K562 (cell line): ENCODE measurements at regions not wholly inside any gene's neighbourhood (a gene's known extent, or its start where the extent isn't known, plus 50 kb on each side); places are given as distances from the start of the nearest gene placed in this dataset.

Experiments used
- ATAC-seq: fragments of 200-7000 bp; cut with Tn5 transposase; 3 replicates; pipeline ENCODE4 v1.9.1; 2020; ENCODE audit warnings: moderate library complexity
- BruUV-seq: library from RNA; stranded (reverse); fragments of 400-500 nt; replicated peaks from 2 replicates; lab custom pipeline; 2021; lab: Mats Ljungman, UMichigan
- CTCF ChIA-PET: fragments of 300-600 bp; formaldehyde crosslinking; extraction: SDS; loops from one replicate; lab custom pipeline; 2021; ENCODE audit warnings: low intra/inter-chr PET ratio; lab: Yijun Ruan, JAX
- POLR2A ChIA-PET: fragments of 300-600, 350-650 bp; sonication (Branson Sonifier 250); formaldehyde crosslinking; extraction: SDS; loops from one replicate; lab custom pipeline; 2021; ENCODE audit warnings: antibody characterized with exemption, inconsistent platforms; lab: Yijun Ruan, JAX
- DNase-seq, 4 experiments: peaks; one replicate each; pipeline versions ENCODE4 v3.0.0 to v3.0.0-alpha.2; 2011 to 2018; ENCODE audit warnings: low spot score in 3 of 4, mixed read lengths in 3 of 4; ENCODE audit errors: extremely low read depth in 1 of 4
- FAIRE-seq: peaks from 2 replicates; lab custom pipeline; 2011; peaks lifted over from hg19 to GRCh38; lab: Jason Lieb, UNC
- H2AFZ ChIP-seq: 2 replicates; pipeline ENCODE4 v1.6.0; 2011; ENCODE audit warnings: low read depth, low read length, control low read depth, inconsistent platforms
- H3K27ac ChIP-seq: fragments of 200-600 bp; 3 replicates; pipeline ENCODE4 v1.8.0; 2011; ENCODE audit warnings: low read depth, mild to moderate bottlenecking, control low read depth, inconsistent platforms, low read length, moderate library complexity, mixed read lengths; ENCODE audit errors: extremely low read depth
- H3K27me3 ChIP-seq, 2 experiments: fragments of 300-600 bp in 1 of 2; 2 replicates in 1 of 2; 3 replicates in 1 of 2; pipeline versions ENCODE4 v1.6.0 to v1.8.0; 2011; ENCODE audit warnings: inconsistent platforms in 2 of 2, low read length in 2 of 2, mild to moderate bottlenecking in 1 of 2, mixed read lengths in 1 of 2, moderate library complexity in 1 of 2; ENCODE audit not compliant: control insufficient read depth in 2 of 2, insufficient read depth in 2 of 2
- H3K36me3 ChIP-seq: fragments of 300-600 bp; 3 replicates; pipeline ENCODE4 v1.8.0; 2011; ENCODE audit warnings: mild to moderate bottlenecking, low read length, inconsistent platforms; ENCODE audit not compliant: control insufficient read depth, insufficient read depth
- H3K4me1 ChIP-seq, 2 experiments: fragments of 200-600 bp in 1 of 2; replicated peaks in 1 of 2; 2 replicates in 1 of 2; 3 replicates in 1 of 2; pipeline versions ENCODE4 v1.5.1 to v1.8.0; 2011; ENCODE audit warnings: inconsistent platforms in 2 of 2, low read length in 2 of 2, mild to moderate bottlenecking in 1 of 2, mixed read lengths in 1 of 2, moderate library complexity in 1 of 2; ENCODE audit not compliant: control insufficient read depth in 2 of 2, insufficient read depth in 2 of 2
- H3K4me2 ChIP-seq: 2 replicates; pipeline ENCODE4 v1.6.1; 2011; ENCODE audit warnings: low read length, control low read depth, inconsistent platforms, mixed read lengths; ENCODE audit not compliant: insufficient read depth
- H3K4me3 ChIP-seq: fragments of 200-600 bp; sonication (generic), shearing (Covaris generic); 2 replicates; pipeline ENCODE4 v1.5.1; 2016; ENCODE audit warnings: control low read depth, inconsistent platforms
- H3K79me2 ChIP-seq: fragments of 200-600 bp; 3 replicates; pipeline ENCODE4 v1.8.0; 2011; ENCODE audit warnings: low read length, inconsistent platforms; ENCODE audit not compliant: control insufficient read depth, insufficient read depth
- H3K9ac ChIP-seq, 2 experiments: 2 replicates each; pipeline versions ENCODE4 v1.6.0 to v1.6.1; 2011; ENCODE audit warnings: low read depth in 2 of 2, low read length in 2 of 2, control low read depth in 1 of 2, inconsistent platforms in 1 of 2, mild to moderate bottlenecking in 1 of 2, mixed read lengths in 1 of 2; ENCODE audit not compliant: insufficient read depth in 1 of 2
- H3K9me1 ChIP-seq: one replicate; pipeline ENCODE4 v1.6.0; 2011; ENCODE audit warnings: inconsistent platforms, mild to moderate bottlenecking, low read length, moderate library complexity; ENCODE audit not compliant: control insufficient read depth, insufficient read depth
- H3K9me3 ChIP-seq: replicated peaks from 2 replicates; pipeline ENCODE4 v1.5.1; 2011; ENCODE audit warnings: low read depth, low read length, inconsistent platforms; ENCODE audit not compliant: control insufficient read depth, insufficient read depth
- H4K20me1 ChIP-seq: replicated peaks from 2 replicates; pipeline ENCODE4 v1.6.1; 2011; ENCODE audit warnings: low read length, inconsistent platforms, mixed read lengths; ENCODE audit not compliant: control insufficient read depth, insufficient read depth
- BRF1 ChIP-seq: IDR thresholded peaks from 3 replicates; pipeline ENCODE4 v1.6.1; 2011; ENCODE audit warnings: borderline replicate concordance, mild to moderate bottlenecking; ENCODE audit not compliant: insufficient read length; ENCODE audit errors: extremely low read depth
- CREB1 ChIP-seq, 2 experiments: sonication (generic) in 1 of 2; formaldehyde crosslinking in 1 of 2; IDR thresholded peaks; 2 replicates each; pipeline versions ENCODE4 v1.6.1 to v1.8.0; 2012 to 2022; ENCODE audit warnings: inconsistent platforms in 1 of 2, mild to moderate bottlenecking in 1 of 2, missing genetic modification reagents in 1 of 2, moderate library complexity in 1 of 2
- DACH1 ChIP-seq: fragments of 450-650 bp; IDR thresholded peaks from 2 replicates; pipeline ENCODE4 v1.6.1; 2018; ENCODE audit not compliant: partially characterized antibody
- FOXA3 ChIP-seq, 2 experiments: fragments of 450-650 bp in 1 of 2; sonication (generic) in 1 of 2; formaldehyde crosslinking; IDR thresholded peaks in 1 of 2; conservative IDR thresholded peaks in 1 of 2; 2 replicates each; pipeline versions ENCODE4 v1.4.0 to v1.8.0; 2020 to 2022; ENCODE audit warnings: mild to moderate bottlenecking in 2 of 2, missing genetic modification reagents in 1 of 2
- GABPB2 ChIP-seq: fragments of 250-450 bp; sonication (Bioruptor Pico); conservative IDR thresholded peaks from 2 replicates; pipeline ENCODE4 v1.5.1; 2021; ENCODE audit warnings: mild to moderate bottlenecking
- NELFE ChIP-seq: IDR thresholded peaks from 2 replicates; pipeline ENCODE4 v1.6.1; 2011; ENCODE audit warnings: mild to moderate bottlenecking; ENCODE audit not compliant: insufficient read depth, insufficient read length
- TBL1XR1 ChIP-seq, 2 experiments: IDR thresholded peaks; 2 replicates each; pipeline ENCODE4 v1.6.1; 2012; ENCODE audit warnings: improper control_type of control experiment in 2 of 2, low read length in 2 of 2, mild to moderate bottlenecking in 1 of 2
- in situ Hi-C: fragments of 300-500 bp; cut with MboI; formaldehyde crosslinking; loops from 4 replicates; pipeline ENCODE4 v1.15.0; 2018; ENCODE audit warnings: inconsistent platforms, mixed read lengths
- intact Hi-C: fragments of 100-400 bp; cut with micrococcal nuclease; formaldehyde crosslinking; loops from 2 replicates; pipeline ENCODE4 v1.14.2; 2022
- TF ChIP-seq, protein P1 (sequence below): fragments of 250-450 bp; sonication (Bioruptor Pico); IDR thresholded peaks from 2 replicates; pipeline ENCODE4 v1.5.0; 2021; ENCODE audit warnings: mild to moderate bottlenecking, moderate library complexity
- TF ChIP-seq, protein P2 (sequence below): fragments of 200-800 bp; sonication (Bioruptor generic); IDR thresholded peaks from 2 replicates; pipeline ENCODE4 v1.6.1; 2016; ENCODE audit warnings: missing genetic modification characterization, missing compliant biosample characterization

DNA sequence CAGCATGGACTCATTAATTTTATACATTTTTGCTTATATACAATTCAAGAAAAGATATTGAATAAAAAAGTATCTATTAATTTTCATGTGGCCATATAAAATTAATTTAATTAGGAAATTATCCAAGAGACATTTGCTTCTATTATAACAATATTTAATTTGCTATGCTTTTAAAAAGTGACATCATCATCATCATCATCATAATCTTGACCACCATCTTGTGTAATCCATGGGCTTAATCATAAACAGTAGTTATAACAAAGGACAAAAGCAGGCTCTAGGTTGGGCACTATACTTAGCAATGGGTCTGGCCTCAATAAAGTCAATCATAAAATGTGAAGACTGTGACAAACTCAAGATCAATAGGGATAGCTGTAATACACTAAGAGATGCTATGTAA lies 1031.6 kb downstream of the SLITRK1 start:
- Histone ChIP-seq H3K27ac (no peak overlapping the region), H3K79me2 (no peaks in the 10 kb centered on the region), H3K27me3 (no peaks in the 10 kb centered on the region), H3K4me2 (no peak overlapping the region), H3K36me3 (no peaks in the 10 kb centered on the region), H3K4me3 (no peak overlapping the region), H3K9me3 (no peaks in the 10 kb centered on the region), H3K9ac (no peak overlapping the region), H4K20me1 (no peaks in the 10 kb centered on the region), H3K4me1 (no peaks in the 10 kb centered on the region), H2AFZ (no peak overlapping the region), H3K9me1 (no peaks in the 10 kb centered on the region)
- in situ Hi-C loops: no loop called here
- no peak for DNase-seq
- CTCF ChIA-PET: no interaction called here
- POLR2A ChIA-PET: no interaction called here
- no TSS peak for BruUV-seq
- no peak for ATAC-seq
- TF ChIP-seq CREB1 (IDR thresholded peaks at IDR 0.05) (no peak), CREB1 (CRISPR knock-in tag; IDR thresholded peaks at IDR 0.05) (no peak), NELFE (no peak), GABPB2 (CRISPR knock-in tag) (no peak), TBL1XR1 (IDR thresholded peaks at IDR 0.05; ENCODE audit: low read length in 2 of 2) (no peak), DACH1 (no peak), FOXA3 (CRISPR knock-in tag; conservative IDR thresholded peaks at IDR 0.05 in 1 of 2, IDR thresholded peaks at IDR 0.05 in 1 of 2) (no peak), BRF1 (no peak)
- TF ChIP-seq, protein P1, sequence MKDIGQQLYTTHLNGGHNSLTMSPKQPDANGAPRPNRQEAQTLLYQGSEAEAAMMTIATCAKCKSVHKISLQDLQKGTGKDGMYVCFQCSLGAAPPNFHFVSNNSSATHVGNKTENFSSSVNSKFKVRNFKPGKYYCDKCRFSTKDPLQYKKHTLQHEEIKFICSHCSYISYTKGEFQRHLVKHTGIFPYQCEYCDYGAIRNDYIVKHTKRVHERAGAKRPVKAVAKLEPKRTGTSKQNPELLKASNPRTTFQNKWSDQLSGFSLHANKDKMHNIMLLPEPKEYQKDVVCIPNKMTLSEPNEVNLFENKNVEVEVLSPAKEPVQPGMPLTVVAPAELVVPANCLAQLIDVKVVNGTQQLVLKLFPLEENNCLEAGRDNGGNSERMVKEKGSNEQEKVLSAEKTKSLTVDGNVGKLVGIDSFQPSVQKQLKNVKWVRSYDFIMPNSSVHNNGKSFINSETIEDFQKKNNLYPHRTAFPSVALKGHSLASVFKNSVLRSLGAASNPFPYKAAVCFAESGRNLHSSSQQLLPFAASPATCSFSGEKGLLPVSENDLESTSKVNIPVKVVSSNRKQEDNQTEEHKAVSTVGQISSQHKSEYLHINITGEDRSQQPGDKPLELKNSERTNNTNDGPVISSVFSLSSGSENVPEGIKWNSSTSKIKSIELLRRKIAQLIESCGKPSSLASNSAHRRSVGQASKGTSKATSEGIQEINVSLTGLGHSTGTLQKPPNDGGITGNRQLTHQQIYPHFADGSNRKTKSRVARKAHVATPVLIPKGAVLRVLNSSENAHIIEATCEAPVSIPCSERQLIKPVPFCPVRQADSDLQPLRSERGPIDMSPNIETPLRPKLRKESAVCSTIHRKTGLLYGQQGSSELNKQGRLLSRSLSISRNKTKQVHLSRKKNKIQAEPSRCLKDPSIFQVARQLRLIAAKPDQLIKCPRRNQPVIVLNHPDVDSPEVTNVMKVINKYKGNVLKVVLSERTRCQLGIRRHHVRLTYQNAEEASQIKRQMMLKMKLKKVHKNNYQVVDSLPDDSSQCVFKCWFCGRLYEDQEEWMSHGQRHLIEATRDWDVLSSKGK (CRISPR knock-in tag): no peak
- TF ChIP-seq, protein P2, sequence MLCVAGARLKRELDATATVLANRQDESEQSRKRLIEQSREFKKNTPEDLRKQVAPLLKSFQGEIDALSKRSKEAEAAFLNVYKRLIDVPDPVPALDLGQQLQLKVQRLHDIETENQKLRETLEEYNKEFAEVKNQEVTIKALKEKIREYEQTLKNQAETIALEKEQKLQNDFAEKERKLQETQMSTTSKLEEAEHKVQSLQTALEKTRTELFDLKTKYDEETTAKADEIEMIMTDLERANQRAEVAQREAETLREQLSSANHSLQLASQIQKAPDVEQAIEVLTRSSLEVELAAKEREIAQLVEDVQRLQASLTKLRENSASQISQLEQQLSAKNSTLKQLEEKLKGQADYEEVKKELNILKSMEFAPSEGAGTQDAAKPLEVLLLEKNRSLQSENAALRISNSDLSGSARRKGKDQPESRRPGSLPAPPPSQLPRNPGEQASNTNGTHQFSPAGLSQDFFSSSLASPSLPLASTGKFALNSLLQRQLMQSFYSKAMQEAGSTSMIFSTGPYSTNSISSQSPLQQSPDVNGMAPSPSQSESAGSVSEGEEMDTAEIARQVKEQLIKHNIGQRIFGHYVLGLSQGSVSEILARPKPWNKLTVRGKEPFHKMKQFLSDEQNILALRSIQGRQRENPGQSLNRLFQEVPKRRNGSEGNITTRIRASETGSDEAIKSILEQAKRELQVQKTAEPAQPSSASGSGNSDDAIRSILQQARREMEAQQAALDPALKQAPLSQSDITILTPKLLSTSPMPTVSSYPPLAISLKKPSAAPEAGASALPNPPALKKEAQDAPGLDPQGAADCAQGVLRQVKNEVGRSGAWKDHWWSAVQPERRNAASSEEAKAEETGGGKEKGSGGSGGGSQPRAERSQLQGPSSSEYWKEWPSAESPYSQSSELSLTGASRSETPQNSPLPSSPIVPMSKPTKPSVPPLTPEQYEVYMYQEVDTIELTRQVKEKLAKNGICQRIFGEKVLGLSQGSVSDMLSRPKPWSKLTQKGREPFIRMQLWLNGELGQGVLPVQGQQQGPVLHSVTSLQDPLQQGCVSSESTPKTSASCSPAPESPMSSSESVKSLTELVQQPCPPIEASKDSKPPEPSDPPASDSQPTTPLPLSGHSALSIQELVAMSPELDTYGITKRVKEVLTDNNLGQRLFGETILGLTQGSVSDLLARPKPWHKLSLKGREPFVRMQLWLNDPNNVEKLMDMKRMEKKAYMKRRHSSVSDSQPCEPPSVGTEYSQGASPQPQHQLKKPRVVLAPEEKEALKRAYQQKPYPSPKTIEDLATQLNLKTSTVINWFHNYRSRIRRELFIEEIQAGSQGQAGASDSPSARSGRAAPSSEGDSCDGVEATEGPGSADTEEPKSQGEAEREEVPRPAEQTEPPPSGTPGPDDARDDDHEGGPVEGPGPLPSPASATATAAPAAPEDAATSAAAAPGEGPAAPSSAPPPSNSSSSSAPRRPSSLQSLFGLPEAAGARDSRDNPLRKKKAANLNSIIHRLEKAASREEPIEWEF (CRISPR knock-in tag): no peak
- FAIRE-seq: no peak
- intact Hi-C loops: no loop called here
